ENCODE measurements at regions not wholly inside any gene's neighbourhood (a gene's known extent, or its start where the extent isn't known, plus 50 kb on each side); places are given as distances from the start of the nearest gene placed in this dataset.

GRCh38 chr2:109711230-109712122 is 82.6 kb upstream of the RGPD5 start:
- Mint-ChIP-seq H3K4me3 (ENCODE audit: unreplicated experiment) (no peak overlapping the region), H3K27me3 (ENCODE audit: insufficient read depth, unreplicated experiment) (no peaks in the 10 kb centered on the region), H3K4me1 (ENCODE audit: insufficient read depth, unreplicated experiment) (no peaks in the 10 kb centered on the region), H3K9me3 (ENCODE audit: unreplicated experiment) (no peaks in the 10 kb centered on the region), H3K27ac (ENCODE audit: low read depth, unreplicated experiment) (no peak overlapping the region), H3K36me3 (ENCODE audit: insufficient read depth, unreplicated experiment) (no peaks in the 10 kb centered on the region)
- TF ChIP-seq CTCF (IDR thresholded peaks at IDR 0.05; ENCODE audit: unreplicated experiment) = no peak
- no TSS peak for BruUV-seq (replicated peaks)
- ChIA-PET POLR2A (interaction anchor here (1.1 to 1.3 kb wide), 2 partner anchors 9 to 12 kb away, joined by 3 read pairs; no protein-coding TSS in a partner anchor), CTCF (interaction anchor here (0.6 to 9.0 kb wide), 2 partner anchors 158 to 166 kb away, joined by 3 to 155 read pairs; no protein-coding TSS in a partner anchor)
- DNase-seq (ENCODE audit: unreplicated experiment) = no peak
- intact Hi-C loops (cut with micrococcal nuclease) = no loop called here

GRCh38 chr2:109712123-109712449 is 82.0 kb upstream of the RGPD5 start:
- BruUV-seq (replicated peaks) = no TSS peak
- TF ChIP-seq CTCF (IDR thresholded peaks at IDR 0.05; ENCODE audit: unreplicated experiment) = no peak
- Mint-ChIP-seq H3K27ac (ENCODE audit: low read depth, unreplicated experiment) (no peak overlapping the region), H3K27me3 (ENCODE audit: insufficient read depth, unreplicated experiment) (no peaks in the 10 kb centered on the region), H3K36me3 (ENCODE audit: insufficient read depth, unreplicated experiment) (no peaks in the 10 kb centered on the region), H3K4me3 (ENCODE audit: unreplicated experiment) (no peak overlapping the region), H3K4me1 (ENCODE audit: insufficient read depth, unreplicated experiment) (no peaks in the 10 kb centered on the region), H3K9me3 (ENCODE audit: unreplicated experiment) (no peaks in the 10 kb centered on the region)
- CTCF ChIA-PET = interaction anchor here (0.6 to 9.0 kb wide), 2 partner anchors 159 to 167 kb away, joined by 3 to 155 read pairs; no protein-coding TSS in a partner anchor
- intact Hi-C loops (cut with micrococcal nuclease) = no loop called here
- DNase-seq (ENCODE audit: unreplicated experiment) = no peak
- POLR2A ChIA-PET = no interaction called here

GRCh38 chr2:109712746-109713145 is 81.4 kb upstream of the RGPD5 start:
- no TSS peak for BruUV-seq (replicated peaks)

More at GRCh38 chr2:109712746-109713145, 81.4 kb upstream of the RGPD5 start:
- POLR2A ChIA-PET = interaction anchor here (1.2 to 3.3 kb wide), 3 partner anchors 9 to 101 kb away, joined by 5 to 19 read pairs (median 7); partner anchors contain the start of genes SEPTIN10 and SOWAHC
- Mint-ChIP-seq H3K27me3 (ENCODE audit: insufficient read depth, unreplicated experiment) (no peaks in the 10 kb centered on the region), H3K4me1 (ENCODE audit: insufficient read depth, unreplicated experiment) (no peaks in the 10 kb centered on the region), H3K9me3 (ENCODE audit: unreplicated experiment) (no peaks in the 10 kb centered on the region), H3K27ac (ENCODE audit: low read depth, unreplicated experiment) (no peak overlapping the region), H3K4me3 (ENCODE audit: unreplicated experiment) (no peak overlapping the region), H3K36me3 (ENCODE audit: insufficient read depth, unreplicated experiment) (no peaks in the 10 kb centered on the region)
- no peak for TF ChIP-seq CTCF (IDR thresholded peaks at IDR 0.05; ENCODE audit: unreplicated experiment)
- DNase-seq (ENCODE audit: unreplicated experiment) = no peak
- CTCF ChIA-PET = interaction anchor here (1.6 to 9.0 kb wide), 3 partner anchors 10 to 167 kb away, joined by 6 to 155 read pairs (median 33); no protein-coding TSS in a partner anchor
- intact Hi-C loops (cut with micrococcal nuclease) = no loop called here

Measured in MCF 10A (cell line).